NT2/D1 (cell line): ENCODE measurements at regions not wholly inside any gene's neighbourhood (a gene's known extent, or its start where the extent isn't known, plus 50 kb on each side); places are given as distances from the start of the nearest gene placed in this dataset.

ENCODE experiments used
- DNase-seq: peaks from one replicate; pipeline ENCODE4 v3.0.0-alpha.2; 2011; ENCODE audit warnings: low read depth, low spot score
- H3K27me3 ChIP-seq: 2 replicates; pipeline ENCODE4 v1.6.0; 2011; ENCODE audit warnings: mild to moderate bottlenecking; ENCODE audit not compliant: insufficient read length, insufficient read depth
- H3K36me3 ChIP-seq: 2 replicates; pipeline ENCODE4 v1.6.1; 2011; ENCODE audit warnings: mild to moderate bottlenecking, low read length, mixed read lengths; ENCODE audit not compliant: insufficient read depth, insufficient read length
- H3K4me1 ChIP-seq: 2 replicates; pipeline ENCODE4 v1.5.1; 2011; ENCODE audit not compliant: insufficient read depth, insufficient read length
- H3K4me3 ChIP-seq: 2 replicates; pipeline ENCODE4 v1.5.1; 2011; ENCODE audit warnings: low read depth; ENCODE audit not compliant: insufficient read length
- H3K9ac ChIP-seq: 2 replicates; pipeline ENCODE4 v1.6.0; 2011; ENCODE audit warnings: low read depth; ENCODE audit not compliant: insufficient read length
- H3K9me3 ChIP-seq: 2 replicates; pipeline ENCODE4 v1.5.1; 2011; ENCODE audit warnings: mild to moderate bottlenecking, low read length; ENCODE audit not compliant: insufficient read depth
- SUZ12 ChIP-seq: IDR thresholded peaks from 2 replicates; pipeline ENCODE4 v1.6.1; 2011; ENCODE audit not compliant: insufficient read length, insufficient read depth; ENCODE audit errors: extremely low read depth
- YY1 ChIP-seq: IDR thresholded peaks from 2 replicates; pipeline ENCODE4 v1.6.1; 2011; ENCODE audit not compliant: insufficient read length, insufficient read depth
- ZNF274 ChIP-seq: IDR thresholded peaks from 2 replicates; pipeline ENCODE4 v1.6.1; 2011; ENCODE audit warnings: mild to moderate bottlenecking, low read depth, low read length

GRCh38 chr14:86601813-86602212 is 1071.9 kb downstream of the FLRT2 start:
- H3K9ac ChIP-seq, result no peak overlapping the region
- no peak for TF ChIP-seq YY1
- TF ChIP-seq ZNF274, result no peak
- TF ChIP-seq SUZ12, result no peak
- no peak overlapping the region for H3K4me3 ChIP-seq
- no peaks in the 10 kb centered on the region for H3K36me3 ChIP-seq
- DNase-seq, result no peak
- no peaks in the 10 kb centered on the region for H3K27me3 ChIP-seq
- H3K9me3 ChIP-seq, result no peaks in the 10 kb centered on the region
- H3K4me1 ChIP-seq, result no peaks in the 10 kb centered on the region

- no peak for DNase-seq
- no peaks in the 10 kb centered on the region for H3K4me1 ChIP-seq
- H3K9me3 ChIP-seq, result no peaks in the 10 kb centered on the region
- no peaks in the 10 kb centered on the region for H3K36me3 ChIP-seq
- H3K27me3 ChIP-seq, result no peaks in the 10 kb centered on the region
- H3K4me3 ChIP-seq, result no peak overlapping the region
- H3K9ac ChIP-seq, result no peak overlapping the region
- TF ChIP-seq ZNF274, result no peak
- no peak for TF ChIP-seq YY1
- TF ChIP-seq SUZ12, result no peak
Observed at GRCh38 chr14:86597279-86597678, 1067.3 kb downstream of the FLRT2 start.

- Histone ChIP-seq H3K4me1 (no peaks in the 10 kb centered on the region), H3K36me3 (no peaks in the 10 kb centered on the region), H3K4me3 (no peak overlapping the region), H3K9me3 (no peaks in the 10 kb centered on the region), H3K27me3 (no peaks in the 10 kb centered on the region), H3K9ac (no peak overlapping the region)
- TF ChIP-seq YY1 (no peak), ZNF274 (no peak), SUZ12 (no peak)
- DNase-seq, result no peak
Observed at GRCh38 chr14:86596024-86596423, 1066.1 kb downstream of the FLRT2 start.

- Histone ChIP-seq H3K4me3 (no peak overlapping the region), H3K27me3 (no peaks in the 10 kb centered on the region), H3K9me3 (peaks cover 7% of the 10 kb centered on the region; the same call in 1 of the 2 replicates), H3K4me1 (no peaks in the 10 kb centered on the region), H3K9ac (no peak overlapping the region), H3K36me3 (no peaks in the 10 kb centered on the region)
- TF ChIP-seq YY1 (no peak), SUZ12 (no peak)
- DNase-seq, result no peak
Observed at GRCh38 chr14:86575141-86575540, 1045.2 kb downstream of the FLRT2 start.

GRCh38 chr14:86574778-86575129 is 1044.8 kb downstream of the FLRT2 start:
- Histone ChIP-seq H3K4me1 (no peaks in the 10 kb centered on the region), H3K9me3 (peaks cover 7% of the 10 kb centered on the region; the same call in 1 of the 2 replicates), H3K36me3 (no peaks in the 10 kb centered on the region), H3K27me3 (no peaks in the 10 kb centered on the region), H3K9ac (no peak overlapping the region), H3K4me3 (no peak overlapping the region)
- TF ChIP-seq SUZ12, result no peak
- no peak for TF ChIP-seq YY1
- no peak for TF ChIP-seq ZNF274
- no peak for DNase-seq

- DNase-seq, result no peak
- Histone ChIP-seq H3K4me1 (no peaks in the 10 kb centered on the region), H3K27me3 (no peaks in the 10 kb centered on the region), H3K9me3 (peaks cover 7% of the 10 kb centered on the region; the same call in 1 of the 2 replicates), H3K9ac (no peak overlapping the region), H3K36me3 (no peaks in the 10 kb centered on the region), H3K4me3 (no peak overlapping the region)
- TF ChIP-seq SUZ12 (no peak), YY1 (no peak)
Observed at GRCh38 chr14:86574051-86574777, 1044.3 kb downstream of the FLRT2 start.

GRCh38 chr14:86570371-86570770 is 1040.4 kb downstream of the FLRT2 start:
- H3K9me3 ChIP-seq, result peaks cover 7% of the 10 kb centered on the region; the same call in 1 of the 2 replicates
- no peak for DNase-seq
- H3K27me3 ChIP-seq, result no peaks in the 10 kb centered on the region
- no peak overlapping the region for H3K9ac ChIP-seq
- H3K4me1 ChIP-seq, result no peaks in the 10 kb centered on the region
- TF ChIP-seq ZNF274 (no peak), YY1 (no peak), SUZ12 (no peak)
- no peaks in the 10 kb centered on the region for H3K36me3 ChIP-seq
- no peak overlapping the region for H3K4me3 ChIP-seq

- Histone ChIP-seq H3K4me3 (no peak overlapping the region), H3K4me1 (no peaks in the 10 kb centered on the region), H3K9me3 (no peaks in the 10 kb centered on the region), H3K36me3 (no peaks in the 10 kb centered on the region), H3K27me3 (no peaks in the 10 kb centered on the region), H3K9ac (no peak overlapping the region)
- no peak for DNase-seq
- TF ChIP-seq YY1, result no peak
- no peak for TF ChIP-seq SUZ12
- no peak for TF ChIP-seq ZNF274
Observed at GRCh38 chr14:86543521-86543920, 1013.6 kb downstream of the FLRT2 start.
